ENCODE measurements at regions not wholly inside any gene's neighbourhood (a gene's known extent, or its start where the extent isn't known, plus 50 kb on each side); places are given as distances from the start of the nearest gene placed in this dataset.

GRCh38 chr12:13594731-13595514, 386.5 kb downstream of the GRIN2B start:
- DNase-seq, result no peak

- no peak for DNase-seq
These were observed 389.1 kb downstream of the GRIN2B start for GRCh38 chr12:13592063-13592942.

GRCh38 chr12:13591488-13591887, 389.9 kb downstream of the GRIN2B start:
- DNase-seq, result no peak

GRCh38 chr12:13591059-13591458, 390.3 kb downstream of the GRIN2B start:
- DNase-seq, result no peak

GRCh38 chr12:13588574-13588973, 392.0 kb downstream of the EMP1 start:
- no peak for DNase-seq

GRCh38 chr12:13587721-13588390, 391.3 kb downstream of the EMP1 start:
- no peak for DNase-seq

- no peak for DNase-seq
These were observed 389.8 kb downstream of the EMP1 start for GRCh38 chr12:13586361-13586760.

- DNase-seq, result no peak
These were observed 388.0 kb downstream of the EMP1 start for GRCh38 chr12:13584541-13584940.

GRCh38 chr12:13583630-13584029, 387.1 kb downstream of the EMP1 start:
- DNase-seq, result no peak

GRCh38 chr12:13582421-13582820, 385.9 kb downstream of the EMP1 start:
- no peak for DNase-seq

GRCh38 chr12:13581031-13581430, 384.5 kb downstream of the EMP1 start:
- no peak for DNase-seq

- no peak for DNase-seq
These were observed 383.7 kb downstream of the EMP1 start for GRCh38 chr12:13580206-13580605.

GRCh38 chr12:13576935-13577500, 380.5 kb downstream of the EMP1 start:
- no peak for DNase-seq

GRCh38 chr12:13573698-13574321, 377.3 kb downstream of the EMP1 start:
- no peak for DNase-seq

- DNase-seq, result no peak
These were observed 374.5 kb downstream of the EMP1 start for GRCh38 chr12:13571035-13571434.

- no peak for DNase-seq
These were observed 373.6 kb downstream of the EMP1 start for GRCh38 chr12:13570005-13570694.

- DNase-seq, result no peak
These were observed 369.8 kb downstream of the EMP1 start for GRCh38 chr12:13566292-13566691.

- no peak for DNase-seq
These were observed 367.8 kb downstream of the EMP1 start for GRCh38 chr12:13564266-13564810.

GRCh38 chr12:13563743-13564125, 367.2 kb downstream of the EMP1 start:
- no peak for DNase-seq

GRCh38 chr12:13562915-13563742, 366.6 kb downstream of the EMP1 start:
- DNase-seq, result no peak

- DNase-seq, result no peak
These were observed 365.4 kb downstream of the EMP1 start for GRCh38 chr12:13561923-13562322.

All from hindlimb muscle (tissue), 1 donor.